BLaER1 treated with 17β-estradiol and CSF1 and Interleukin-3, amounts not matched to agents 10 nM and 100 nM (cell line): ENCODE measurements at regions not wholly inside any gene's neighbourhood (a gene's known extent, or its start where the extent isn't known, plus 50 kb on each side); places are given as distances from the start of the nearest gene placed in this dataset.

Experiments
- H3K27ac ChIP-seq, 11 experiments: shearing (Covaris generic); formaldehyde crosslinking; 2 replicates each; pipeline ENCODE4 v1.8.1; 2022
- H3K27me3 ChIP-seq, 11 experiments: shearing (Covaris generic); formaldehyde crosslinking; 2 replicates each; pipeline ENCODE4 v1.8.1; 2022
- H3K36me3 ChIP-seq, 11 experiments: shearing (Covaris generic); formaldehyde crosslinking; 2 replicates each; pipeline ENCODE4 v1.8.1; 2022
- H3K4me1 ChIP-seq, 10 experiments: shearing (Covaris generic); formaldehyde crosslinking; 2 replicates each; pipeline ENCODE4 v1.8.1; 2022
- H3K4me2 ChIP-seq, 11 experiments: shearing (Covaris generic); formaldehyde crosslinking; 2 replicates each; pipeline ENCODE4 v1.8.1; 2022
- H3K4me3 ChIP-seq, 10 experiments: shearing (Covaris generic); formaldehyde crosslinking; 2 replicates each; pipeline ENCODE4 v1.8.1; 2022
- H3K9ac ChIP-seq, 11 experiments: shearing (Covaris generic); formaldehyde crosslinking; 2 replicates each; pipeline ENCODE4 v1.8.1; 2022
- H3K9me3 ChIP-seq, 11 experiments: shearing (Covaris generic); formaldehyde crosslinking; replicated peaks in 1 of 11; 2 replicates each; pipeline ENCODE4 v1.8.1; 2022
- H4K20me1 ChIP-seq, 11 experiments: shearing (Covaris generic); formaldehyde crosslinking; 2 replicates each; pipeline ENCODE4 v1.8.1; 2022
- Cebpa-rat ChIP-seq, 11 experiments: shearing (Covaris generic); IDR thresholded peaks; 2 replicates each; pipeline ENCODE4 v1.8.1; 2022

DNA sequence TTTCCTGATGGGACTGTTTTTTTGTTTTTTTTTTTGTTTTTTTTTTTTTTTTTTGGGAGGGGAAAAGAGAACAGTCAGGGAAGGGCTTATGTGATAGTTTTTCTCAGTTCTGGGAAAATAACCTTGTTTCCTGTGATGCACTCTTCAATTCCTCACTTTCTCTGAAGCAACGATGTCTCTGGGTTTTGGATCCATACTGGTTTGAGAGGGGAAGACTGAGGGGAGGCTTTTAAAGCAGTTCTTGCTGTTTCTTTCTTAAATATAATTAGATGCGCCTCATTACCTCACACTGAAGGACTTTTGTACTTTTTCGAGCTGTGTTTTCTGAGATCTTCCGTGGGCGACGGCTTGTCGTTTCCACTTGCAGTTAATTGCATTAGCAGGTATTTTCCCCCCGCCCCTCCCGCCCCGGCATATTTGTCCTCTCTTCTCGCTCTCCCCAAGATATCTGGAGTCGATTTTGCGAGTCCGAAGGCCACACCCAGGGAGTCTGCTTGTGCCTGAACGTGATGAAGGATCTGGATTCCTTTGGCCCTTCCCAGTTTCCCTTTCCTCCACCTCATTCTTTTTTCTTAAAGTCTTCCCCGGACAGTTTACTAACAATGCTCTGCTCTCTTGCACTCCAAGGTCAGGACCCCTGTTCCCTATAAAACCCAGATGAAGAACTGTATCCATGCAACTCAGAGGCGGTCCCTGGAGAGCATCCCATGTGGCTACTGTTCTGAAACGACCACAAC is 125.2 kb upstream of the ZFHX3 start:
- H3K4me3 ChIP-seq = no peak overlapping the region
- H3K9me3 ChIP-seq = no peaks in the 10 kb centered on the region
- no peak overlapping the region; a peak in 2 of 22 replicates for H3K27ac ChIP-seq
- no peaks in the 10 kb centered on the region for H3K36me3 ChIP-seq
- H4K20me1 ChIP-seq = no peaks in the 10 kb centered on the region
- H3K4me1 ChIP-seq = peaks cover 0 to 52% (median 15%) of the 10 kb centered on the region in 10 experiments; a peak in 15 of 20 replicates
- no peak overlapping the region for H3K9ac ChIP-seq
- TF ChIP-seq Cebpa-rat (IDR thresholded peaks at IDR 0.05) = no peak
- H3K27me3 ChIP-seq = no peaks in the 10 kb centered on the region
- peak overlapping the region in 4 of 11 experiments; percentile 8 to 45 (median 28); a peak in 5 of 22 replicates for H3K4me2 ChIP-seq

DNA sequence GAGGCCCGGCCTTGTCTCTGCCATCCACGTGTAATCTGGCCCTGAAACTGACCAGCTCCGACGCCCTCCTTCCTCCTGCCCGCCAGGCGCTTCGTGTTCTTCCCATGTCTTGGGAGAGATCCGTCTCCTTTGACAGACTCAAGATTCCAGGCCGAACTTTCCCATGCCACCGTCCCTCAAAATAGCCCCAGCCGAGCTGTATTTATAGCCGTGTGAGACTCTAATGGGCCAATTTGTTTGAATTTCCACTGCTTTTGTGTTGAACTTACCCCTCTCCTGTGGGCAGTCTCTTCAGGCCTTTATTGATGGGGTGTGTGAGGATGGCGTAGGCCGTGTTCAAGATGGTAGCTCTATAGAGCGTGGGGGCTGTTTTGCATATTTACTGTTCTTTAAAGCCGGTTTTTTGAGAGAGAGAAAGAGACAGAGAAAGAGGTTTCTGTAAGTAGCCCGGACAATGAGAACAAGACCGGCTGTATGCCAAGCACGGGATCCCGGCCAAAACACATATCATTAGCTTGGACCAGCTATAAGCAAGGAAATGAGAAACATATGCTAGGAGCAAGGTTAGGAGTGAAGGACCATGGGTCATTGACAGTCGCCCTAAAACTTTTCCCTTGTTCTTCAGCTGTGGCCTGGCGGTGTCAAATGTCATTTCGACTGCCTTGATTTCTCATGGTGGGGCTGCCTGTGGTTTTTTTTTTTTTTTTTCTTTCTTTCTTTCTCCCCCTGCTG is 124.5 kb upstream of the ZFHX3 start:
- no peak overlapping the region for H3K27ac ChIP-seq
- H3K4me2 ChIP-seq = peak overlapping the region in 3 of 11 experiments; percentile 18 to 45 (median 27); a peak in 4 of 22 replicates
- no peaks in the 10 kb centered on the region for H3K27me3 ChIP-seq
- no peaks in the 10 kb centered on the region for H3K36me3 ChIP-seq
- no peak overlapping the region for H3K4me3 ChIP-seq
- no peak for TF ChIP-seq Cebpa-rat (IDR thresholded peaks at IDR 0.05)
- no peaks in the 10 kb centered on the region for H3K9me3 ChIP-seq
- no peak overlapping the region for H3K9ac ChIP-seq
- peaks cover 0 to 54% (median 15%) of the 10 kb centered on the region in 10 experiments; a peak in 15 of 20 replicates for H3K4me1 ChIP-seq
- no peaks in the 10 kb centered on the region for H4K20me1 ChIP-seq

DNA sequence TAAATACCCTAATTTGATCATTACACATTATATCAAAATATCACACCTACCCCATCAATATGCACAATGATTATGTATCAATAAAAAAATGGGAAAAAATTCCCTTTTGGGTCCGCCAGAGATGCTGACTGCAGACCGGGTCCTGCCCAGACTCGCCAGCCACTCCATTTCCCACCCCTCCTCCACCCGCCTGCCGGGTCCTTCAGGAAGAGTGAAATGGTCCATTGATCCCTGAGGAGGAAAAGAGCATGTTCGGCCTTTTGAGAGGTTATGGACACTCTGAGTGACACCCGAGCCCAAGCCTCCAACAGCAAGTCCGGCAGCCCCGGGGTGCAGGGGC is 123.9 kb upstream of the ZFHX3 start:
- no peak for TF ChIP-seq Cebpa-rat (IDR thresholded peaks at IDR 0.05)
- Histone ChIP-seq H3K27me3 (no peaks in the 10 kb centered on the region), H3K9ac (no peak overlapping the region), H3K36me3 (no peaks in the 10 kb centered on the region), H3K4me1 (peaks cover 2 to 58% (median 17%) of the 10 kb centered on the region in 10 experiments; a peak in 17 of 20 replicates), H3K4me2 (peak overlapping the region in 1 of 11 experiments; percentile 27; a peak in 2 of 22 replicates), H4K20me1 (no peaks in the 10 kb centered on the region), H3K4me3 (no peak overlapping the region), H3K9me3 (no peaks in the 10 kb centered on the region), H3K27ac (no peak overlapping the region)

DNA sequence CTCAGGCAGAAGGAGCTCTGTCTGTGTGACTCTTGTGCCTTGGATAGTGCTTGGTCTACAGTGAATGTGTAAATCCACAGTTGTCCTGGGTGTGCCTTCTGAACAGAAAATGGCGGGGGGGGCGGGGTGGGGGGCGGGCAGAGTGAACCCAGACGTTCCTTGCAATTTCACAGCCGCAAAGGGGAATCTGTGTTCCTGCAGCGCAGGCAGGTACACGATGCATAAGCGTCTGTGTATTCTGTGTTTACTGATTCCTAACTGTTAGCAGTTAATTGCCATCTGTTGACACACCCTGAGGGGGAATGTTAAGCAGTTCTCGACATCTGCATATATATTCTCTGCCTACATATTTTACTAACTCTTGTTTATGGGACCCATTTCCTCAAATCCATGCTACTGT is 123.5 kb upstream of the ZFHX3 start:
- no peaks in the 10 kb centered on the region for H3K27me3 ChIP-seq
- H4K20me1 ChIP-seq = no peaks in the 10 kb centered on the region
- TF ChIP-seq Cebpa-rat (IDR thresholded peaks at IDR 0.05) = no peak
- no peak overlapping the region for H3K9ac ChIP-seq
- no peak overlapping the region; a peak in 3 of 22 replicates for H3K4me2 ChIP-seq
- H3K4me1 ChIP-seq = peaks cover 7 to 58% (median 21%) of the 10 kb centered on the region in 10 experiments
- H3K36me3 ChIP-seq = no peaks in the 10 kb centered on the region
- no peaks in the 10 kb centered on the region for H3K9me3 ChIP-seq
- H3K27ac ChIP-seq = no peak overlapping the region
- H3K4me3 ChIP-seq = no peak overlapping the region

DNA sequence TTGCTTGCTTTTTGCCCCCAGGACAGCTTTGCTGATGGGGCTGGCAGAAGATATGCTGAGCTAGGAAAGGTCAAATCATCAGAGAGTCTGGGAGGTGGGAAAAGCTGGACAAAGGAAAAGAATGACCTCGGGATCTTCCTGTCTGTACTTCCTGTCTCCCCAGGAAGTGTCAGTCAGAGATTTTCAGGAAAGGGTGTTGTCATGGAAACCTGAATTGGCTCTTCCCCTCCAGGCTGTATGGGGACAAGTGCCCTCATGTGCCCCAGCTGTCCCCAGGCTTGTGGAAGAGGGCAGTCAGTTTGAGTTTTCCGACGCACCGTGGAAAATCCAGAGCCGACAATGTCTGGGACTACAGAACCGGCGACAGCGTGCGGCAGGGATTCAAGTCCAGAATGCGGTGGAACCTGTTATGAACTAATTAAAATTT is 122.7 kb upstream of the ZFHX3 start:
- Histone ChIP-seq H3K27me3 (no peaks in the 10 kb centered on the region), H3K4me3 (no peak overlapping the region), H3K9ac (no peak overlapping the region), H3K9me3 (no peaks in the 10 kb centered on the region), H3K4me2 (peak overlapping the region in 7 of 11 experiments; percentile 33 to 65 (median 50); a peak in 12 of 22 replicates), H3K36me3 (no peaks in the 10 kb centered on the region), H3K4me1 (peaks cover 11 to 57% (median 26%) of the 10 kb centered on the region in 10 experiments), H3K27ac (peak overlapping the region in 1 of 11 experiments; percentile 16; a peak in 2 of 22 replicates), H4K20me1 (no peaks in the 10 kb centered on the region)
- no peak for TF ChIP-seq Cebpa-rat (IDR thresholded peaks at IDR 0.05)

DNA sequence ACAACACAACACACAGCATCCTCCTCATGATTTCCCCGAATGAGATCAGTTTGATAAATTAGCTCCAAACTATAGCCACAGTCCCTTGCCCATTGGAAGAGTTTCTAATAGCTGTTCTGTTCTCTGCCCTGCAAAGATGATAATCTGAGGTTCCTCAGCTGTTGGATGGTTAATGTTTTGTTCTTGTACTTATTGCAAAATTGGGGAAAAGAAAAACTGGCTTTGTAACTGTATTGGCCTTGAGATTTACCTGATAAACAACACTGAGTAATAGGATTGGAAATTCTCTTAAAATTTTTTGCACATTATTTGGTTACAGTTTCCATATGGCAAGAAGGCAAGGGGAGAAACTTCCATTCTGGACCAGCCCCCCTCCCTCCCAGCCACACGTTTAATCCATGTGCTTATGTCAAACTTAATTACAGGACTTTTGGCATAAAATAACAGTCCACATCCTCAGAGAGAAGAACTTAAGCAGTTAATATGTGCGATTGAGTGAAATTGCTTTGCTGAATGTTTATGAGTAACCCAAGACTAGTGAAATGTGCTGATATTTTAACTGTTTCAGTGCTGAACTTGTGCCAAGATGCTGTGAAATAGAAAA is 119.1 kb upstream of the ZFHX3 start:
- Histone ChIP-seq H3K4me3 (no peak overlapping the region), H3K36me3 (no peaks in the 10 kb centered on the region), H4K20me1 (no peaks in the 10 kb centered on the region), H3K27ac (peak overlapping the region in 3 of 11 experiments; percentile 19 to 49 (median 34); a peak in 2 of 22 replicates), H3K27me3 (no peaks in the 10 kb centered on the region), H3K4me2 (peak overlapping the region; percentile 44 to 76 (median 53)), H3K9ac (no peak overlapping the region), H3K9me3 (no peaks in the 10 kb centered on the region), H3K4me1 (peaks cover 10 to 55% (median 28%) of the 10 kb centered on the region in 10 experiments; a peak in 18 of 20 replicates)
- no peak for TF ChIP-seq Cebpa-rat (IDR thresholded peaks at IDR 0.05)

DNA sequence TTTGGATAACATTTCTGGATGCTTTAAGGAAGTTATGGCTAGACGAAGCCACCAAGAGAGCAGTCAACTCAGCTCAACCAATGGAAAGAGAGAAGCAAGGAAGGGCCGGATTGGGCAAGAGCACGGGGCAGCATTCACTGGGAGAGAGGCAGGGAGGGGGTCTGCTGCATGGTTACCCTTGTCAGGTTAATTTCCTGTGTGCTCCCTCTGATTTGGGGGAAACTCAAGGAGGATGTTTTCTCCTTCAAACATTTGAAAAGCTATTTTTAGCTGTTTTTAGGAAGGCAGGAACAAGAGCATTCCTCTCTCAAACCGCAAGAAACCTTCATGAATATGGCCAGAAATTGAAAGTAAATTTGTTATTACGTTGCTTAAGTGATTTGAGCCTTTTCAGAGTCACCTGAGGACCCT is 118.5 kb upstream of the ZFHX3 start:
- peak overlapping the region in 3 of 11 experiments; percentile 19 to 49 (median 34); a peak in 6 of 22 replicates for H3K27ac ChIP-seq

DNA sequence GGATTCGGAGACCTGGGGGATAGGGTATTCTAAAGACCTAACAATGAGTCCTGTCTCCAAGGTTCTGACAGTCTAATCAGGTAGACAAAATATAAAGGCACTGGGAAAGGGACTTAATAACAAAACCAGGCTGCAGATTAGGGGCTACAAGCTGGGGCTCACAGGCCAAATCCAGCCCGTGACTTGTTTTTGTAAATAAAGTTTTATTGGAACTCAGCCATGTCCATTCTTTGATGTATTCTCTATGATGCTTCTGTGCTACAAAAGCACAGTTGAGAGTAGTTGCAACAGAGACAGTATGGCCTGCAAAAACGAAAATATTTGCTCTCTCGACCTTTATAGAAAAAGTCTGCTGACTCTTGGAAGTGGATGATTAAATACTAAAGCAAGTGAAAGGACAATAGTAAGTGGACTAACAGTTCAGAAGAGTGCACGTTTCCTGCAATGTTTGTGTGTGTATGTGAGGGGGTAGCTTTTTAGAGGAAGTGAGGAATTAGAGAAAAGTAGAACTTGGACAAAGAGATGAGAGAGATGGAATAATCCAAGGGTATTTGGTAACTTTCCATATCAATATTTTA is 115.4 kb upstream of the ZFHX3 start:
- peak overlapping the region in 4 of 11 experiments; percentile 17 to 67 (median 48); a peak in 8 of 22 replicates for H3K4me2 ChIP-seq
- H3K27me3 ChIP-seq = no peaks in the 10 kb centered on the region
- peaks cover 4 to 11% (median 5%) of the 10 kb centered on the region in 11 experiments; a peak in 15 of 22 replicates for H3K9me3 ChIP-seq
- H3K36me3 ChIP-seq = no peaks in the 10 kb centered on the region
- no peak overlapping the region for H3K27ac ChIP-seq
- no peak for TF ChIP-seq Cebpa-rat (IDR thresholded peaks at IDR 0.05)
- H3K9ac ChIP-seq = no peak overlapping the region
- H4K20me1 ChIP-seq = no peaks in the 10 kb centered on the region
- H3K4me1 ChIP-seq = peaks cover 10 to 60% (median 28%) of the 10 kb centered on the region in 10 experiments; a peak in 18 of 20 replicates
- no peak overlapping the region for H3K4me3 ChIP-seq

More for the DNA sequence above, 118.5 kb upstream of the ZFHX3 start:
- H3K4me3 ChIP-seq = no peak overlapping the region
- H4K20me1 ChIP-seq = no peaks in the 10 kb centered on the region
- H3K9ac ChIP-seq = no peak overlapping the region
- H3K4me1 ChIP-seq = peaks cover 10 to 49% (median 28%) of the 10 kb centered on the region in 10 experiments; a peak in 18 of 20 replicates
- H3K9me3 ChIP-seq = no peaks in the 10 kb centered on the region
- H3K27me3 ChIP-seq = no peaks in the 10 kb centered on the region
- peak overlapping the region; percentile 44 to 76 (median 53) for H3K4me2 ChIP-seq
- no peaks in the 10 kb centered on the region for H3K36me3 ChIP-seq
- TF ChIP-seq Cebpa-rat (IDR thresholded peaks at IDR 0.05) = 0 out of 22 replicates have a peak, but pooled peaks of 1 of the 11 experiments have one; percentile 10
